SH-SY5Y (cell line): ENCODE measurements at regions not wholly inside any gene's neighbourhood (a gene's known extent, or its start where the extent isn't known, plus 50 kb on each side); places are given as distances from the start of the nearest gene placed in this dataset.

Source experiments
- GATA2 ChIP-seq: IDR thresholded peaks from 2 replicates; pipeline ENCODE4 v1.6.1; 2011; ENCODE audit warnings: mild to moderate bottlenecking, low read depth, low read length
- GATA3 ChIP-seq: IDR thresholded peaks from 2 replicates; pipeline ENCODE4 v1.6.1; 2011; ENCODE audit warnings: low read depth, mild to moderate bottlenecking, low read length, moderate library complexity

GRCh38 chr6:8343600-8343999, 91.7 kb downstream of the SLC35B3 start:
- TF ChIP-seq GATA3 = no peak
- no peak for TF ChIP-seq GATA2
